Transverse colon (tissue), 4 donors: ENCODE measurements at regions not wholly inside any gene's neighbourhood (a gene's known extent, or its start where the extent isn't known, plus 50 kb on each side); places are given as distances from the start of the nearest gene placed in this dataset.
A peak's percentile ranks its signal among the peaks of the same experiment; 100 is the strongest.

Source experiments
- DNase-seq: peaks from one replicate; pipeline ENCODE4 v3.0.0-alpha.2; 2019
- H3K27ac ChIP-seq, 4 donors: fragments of 200-600 bp; sonication (generic); 2 replicates each; pipeline ENCODE4 v1.5.1; 2016 to 2018; ENCODE audit warnings: inconsistent platforms in 4 of 4
- H3K27me3 ChIP-seq: fragments of 200-600 bp; sonication (generic); 2 replicates; pipeline ENCODE4 v1.5.1; 2017; ENCODE audit warnings: inconsistent platforms
- H3K36me3 ChIP-seq, 4 donors: fragments of 200-600 bp; sonication (generic); 2 replicates each; pipeline ENCODE4 v1.5.1; 2017 to 2019; ENCODE audit warnings: inconsistent platforms in 4 of 4
- H3K4me1 ChIP-seq, 4 donors: fragments of 200-600 bp; sonication (generic); 2 replicates each; pipeline ENCODE4 v1.5.1; 2017 to 2020; ENCODE audit warnings: inconsistent platforms in 4 of 4
- H3K4me3 ChIP-seq, 4 donors: fragments of 200-600 bp; sonication (generic); 1 replicate in 1 of 4; 2 replicates in 3 of 4; pipeline versions ENCODE4 v1.5.1 to v1.6.1; 2017 to 2019; ENCODE audit warnings: inconsistent platforms in 4 of 4
- H3K9me3 ChIP-seq, 2 donors: fragments of 200-600 bp; sonication (generic); 2 replicates each; pipeline ENCODE4 v1.5.1; 2017 to 2019; ENCODE audit warnings: inconsistent platforms in 2 of 2
- EP300 ChIP-seq: sonication (generic); formaldehyde crosslinking; IDR thresholded peaks from one replicate; pipeline ENCODE4 v1.6.1; 2017; ENCODE audit warnings: antibody characterized with exemption, low read depth
- POLR2A ChIP-seq: fragments of 450-650 bp; IDR thresholded peaks from one replicate; pipeline ENCODE4 v1.6.1; 2016; ENCODE audit warnings: antibody characterized with exemption, mild to moderate bottlenecking, moderate library complexity
- POLR2AphosphoS5 ChIP-seq, 3 donors: sonication (generic); formaldehyde crosslinking; IDR thresholded peaks; one replicate each; pipeline ENCODE4 v1.6.1; 2016; ENCODE audit warnings: antibody characterized with exemption in 3 of 3
- WGBS, 2 donors: methylation state at CpG; one replicate each; pipeline ENCODE4 v1.1.5; 2018; ENCODE audit warnings: low coverage in 1 of 2; 5-methylcytosine and 5-hydroxymethylcytosine counted together
- in situ Hi-C, 4 donors: fragments of 200-750 bp; cut with MboI; loops; one replicate each; pipeline versions ENCODE4 v1.15.0 to v1.15.1; 2017; ENCODE audit warnings: low sequenced_read_pairs in 3 of 4, low pct_ligation_motif_present in 1 of 4, low pct_unique_long_range_greater_than_20kb in 1 of 4
- intact Hi-C: fragments of 100-400 bp; cut with DNase I; formaldehyde crosslinking; loops from one replicate; pipeline ENCODE4 v1.15.1; 2023; ENCODE audit warnings: low total_unique reads
- TF ChIP-seq, protein P1 (sequence below), 5 experiments: fragments of 200-600 bp in 3 of 5; fragments of 450-650 bp in 2 of 5; sonication (generic) in 3 of 5; IDR thresholded peaks; 1 replicate in 2 of 5; 2 replicates in 3 of 5; pipeline ENCODE4 v1.5.1; 2016 to 2017; ENCODE audit warnings: antibody characterized with exemption in 5 of 5, inconsistent platforms in 3 of 5, mild to moderate bottlenecking in 2 of 5, moderate library complexity in 1 of 5

DNA sequence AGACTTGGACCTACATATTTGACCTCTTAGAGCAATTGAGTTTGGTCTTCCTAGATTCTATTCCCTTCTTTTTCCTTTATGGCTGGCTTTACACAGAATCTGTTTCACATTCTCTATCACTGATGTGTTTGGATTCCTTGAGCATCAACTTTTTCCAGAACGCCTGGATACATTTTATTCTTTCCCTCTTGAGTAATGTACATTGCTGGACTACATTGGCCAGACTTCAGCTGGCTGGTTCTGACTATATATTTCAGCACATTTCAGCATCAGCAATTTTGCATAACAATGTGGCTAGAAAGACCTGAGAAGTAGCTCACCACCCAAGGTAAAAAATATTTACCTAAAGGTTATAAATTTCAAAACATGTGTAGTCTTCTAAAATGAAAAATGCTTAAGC is 2198.2 kb upstream of the RAG2 start:
- no peak for DNase-seq
- no peak overlapping the region for H3K27ac ChIP-seq
- WGBS, 2 donors, result 69% methylated on average over 1 of the region's 1 CpG; no CpG with 5 or more reads in 1 of the 2 donors
- TF ChIP-seq, protein P1, sequence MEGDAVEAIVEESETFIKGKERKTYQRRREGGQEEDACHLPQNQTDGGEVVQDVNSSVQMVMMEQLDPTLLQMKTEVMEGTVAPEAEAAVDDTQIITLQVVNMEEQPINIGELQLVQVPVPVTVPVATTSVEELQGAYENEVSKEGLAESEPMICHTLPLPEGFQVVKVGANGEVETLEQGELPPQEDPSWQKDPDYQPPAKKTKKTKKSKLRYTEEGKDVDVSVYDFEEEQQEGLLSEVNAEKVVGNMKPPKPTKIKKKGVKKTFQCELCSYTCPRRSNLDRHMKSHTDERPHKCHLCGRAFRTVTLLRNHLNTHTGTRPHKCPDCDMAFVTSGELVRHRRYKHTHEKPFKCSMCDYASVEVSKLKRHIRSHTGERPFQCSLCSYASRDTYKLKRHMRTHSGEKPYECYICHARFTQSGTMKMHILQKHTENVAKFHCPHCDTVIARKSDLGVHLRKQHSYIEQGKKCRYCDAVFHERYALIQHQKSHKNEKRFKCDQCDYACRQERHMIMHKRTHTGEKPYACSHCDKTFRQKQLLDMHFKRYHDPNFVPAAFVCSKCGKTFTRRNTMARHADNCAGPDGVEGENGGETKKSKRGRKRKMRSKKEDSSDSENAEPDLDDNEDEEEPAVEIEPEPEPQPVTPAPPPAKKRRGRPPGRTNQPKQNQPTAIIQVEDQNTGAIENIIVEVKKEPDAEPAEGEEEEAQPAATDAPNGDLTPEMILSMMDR (IDR thresholded peaks at IDR 0.05), result no peak
- TF ChIP-seq POLR2A (no peak), EP300 (no peak)
- no peaks in the 10 kb centered on the region for H3K36me3 ChIP-seq
- H3K27me3 ChIP-seq, result no peaks in the 10 kb centered on the region
- intact Hi-C loops (no loop called here), in situ Hi-C loops (no loop called here)
- no peaks in the 10 kb centered on the region for H3K4me1 ChIP-seq
- H3K4me3 ChIP-seq, result no peak overlapping the region
- H3K9me3 ChIP-seq, result no peaks in the 10 kb centered on the region

DNA sequence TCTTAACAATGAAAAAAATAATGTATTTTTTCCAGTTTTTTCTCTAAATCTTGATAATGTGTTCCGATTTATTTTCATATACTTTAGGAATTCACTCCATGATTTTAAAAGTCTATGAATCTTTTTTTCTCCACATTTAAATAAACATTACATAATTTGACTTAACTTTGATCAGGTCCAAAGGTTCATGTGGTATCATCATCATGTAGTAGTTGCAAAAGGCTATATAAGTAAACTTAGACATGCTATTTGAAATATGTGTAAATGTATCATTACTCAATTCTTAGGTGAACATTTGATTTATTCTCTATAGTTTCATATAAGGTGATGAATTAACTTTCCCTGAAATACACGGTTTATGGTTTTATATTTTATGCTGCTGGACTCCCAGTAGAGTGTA is 2197.0 kb upstream of the RAG2 start:
- no peak for DNase-seq
- no peaks in the 10 kb centered on the region for H3K27me3 ChIP-seq
- intact Hi-C loops (no loop called here), in situ Hi-C loops (no loop called here)
- H3K36me3 ChIP-seq, result no peaks in the 10 kb centered on the region
- no peaks in the 10 kb centered on the region for H3K4me1 ChIP-seq
- TF ChIP-seq EP300, result no peak
- no peak for TF ChIP-seq POLR2A
- no peak for TF ChIP-seq POLR2AphosphoS5 (IDR thresholded peaks at IDR 0.05)
- TF ChIP-seq, protein P1 (IDR thresholded peaks at IDR 0.05), result no peak
- H3K27ac ChIP-seq, result no peak overlapping the region
- H3K4me3 ChIP-seq, result no peak overlapping the region
- H3K9me3 ChIP-seq, result no peaks in the 10 kb centered on the region
- 51 to 56% methylated on average over 2 of the region's 2 CpGs for WGBS, 2 donors

DNA sequence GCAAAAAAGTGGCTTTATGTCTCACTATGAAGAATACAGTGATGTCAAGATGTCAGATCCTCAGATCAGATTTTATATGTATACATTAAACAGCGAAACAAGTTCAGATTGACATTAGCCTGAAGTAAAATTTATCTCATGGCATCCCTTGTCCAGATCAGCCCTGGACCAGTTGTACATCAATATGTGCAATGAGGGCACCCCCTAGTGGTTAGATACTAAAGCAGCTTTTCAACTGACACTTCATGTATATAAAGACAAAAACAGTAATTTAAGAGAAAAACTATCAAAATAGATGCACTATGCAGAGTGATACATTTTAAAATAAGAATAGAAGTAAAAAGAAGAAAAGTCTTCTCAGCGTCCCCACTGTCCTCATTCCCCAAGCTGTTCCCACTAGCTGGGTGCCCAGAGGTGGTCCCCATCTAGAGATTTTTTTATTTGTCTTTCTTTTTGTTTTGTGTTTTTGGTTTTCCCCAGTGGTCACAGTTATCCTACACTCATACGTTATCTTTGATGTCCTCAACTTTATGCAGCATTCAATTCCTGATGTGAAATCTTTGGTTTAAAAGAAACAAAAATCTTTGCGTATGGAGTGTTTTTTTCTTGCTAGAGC is 2193.4 kb upstream of the RAG2 start:
- no peaks in the 10 kb centered on the region for H3K9me3 ChIP-seq
- TF ChIP-seq EP300, result no peak
- TF ChIP-seq, protein P1 (IDR thresholded peaks at IDR 0.05), result peak; percentile 44 to 78 (median 56)
- no peak for TF ChIP-seq POLR2AphosphoS5 (IDR thresholded peaks at IDR 0.05)
- no peak for TF ChIP-seq POLR2A
- intact Hi-C loops, result no loop called here

DNA sequence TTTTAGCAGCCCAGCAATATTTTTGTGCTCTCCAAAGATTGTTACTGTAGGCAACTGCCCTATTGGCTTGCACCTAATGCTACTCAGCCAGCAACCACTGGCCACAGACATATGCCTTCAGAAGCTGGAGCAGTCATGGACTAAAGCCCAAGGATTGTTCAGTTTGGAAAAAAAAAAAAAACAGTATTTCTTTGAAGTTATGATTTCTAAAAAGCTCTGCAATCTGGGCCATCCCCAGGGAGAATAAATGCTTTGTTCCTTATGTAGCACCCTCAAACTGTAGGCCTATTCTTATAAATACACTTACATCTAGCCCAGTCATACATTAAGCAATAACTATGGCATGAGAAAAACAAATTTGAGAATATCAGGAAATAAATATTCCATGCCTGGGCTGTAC is 2190.5 kb upstream of the RAG2 start:
- intact Hi-C loops (no loop called here), in situ Hi-C loops (no loop called here)

More for the DNA sequence above, 2193.4 kb upstream of the RAG2 start:
- no peaks in the 10 kb centered on the region for H3K36me3 ChIP-seq
- H3K27ac ChIP-seq, result no peak overlapping the region
- WGBS, 2 donors, result 33 to 41% methylated on average over 4 of the region's 4 CpGs
- no peaks in the 10 kb centered on the region for H3K27me3 ChIP-seq
- H3K4me3 ChIP-seq, result no peak overlapping the region
- in situ Hi-C loops, result no loop called here
- DNase-seq, result no peak
- H3K4me1 ChIP-seq, result no peaks in the 10 kb centered on the region

More for the DNA sequence above, 2190.5 kb upstream of the RAG2 start:
- no peak overlapping the region for H3K4me3 ChIP-seq
- no peak overlapping the region for H3K27ac ChIP-seq
- H3K27me3 ChIP-seq, result no peaks in the 10 kb centered on the region
- no peaks in the 10 kb centered on the region for H3K36me3 ChIP-seq
- H3K9me3 ChIP-seq, result no peaks in the 10 kb centered on the region
- no peak for TF ChIP-seq EP300
- TF ChIP-seq, protein P1 (IDR thresholded peaks at IDR 0.05), result no peak
- TF ChIP-seq POLR2A, result no peak
- TF ChIP-seq POLR2AphosphoS5 (IDR thresholded peaks at IDR 0.05), result no peak
- DNase-seq, result no peak
- H3K4me1 ChIP-seq, result no peaks in the 10 kb centered on the region
